Lower leg skin (tissue), 4 donors: ENCODE measurements at regions not wholly inside any gene's neighbourhood (a gene's known extent, or its start where the extent isn't known, plus 50 kb on each side); places are given as distances from the start of the nearest gene placed in this dataset.

Experiments
- DNase-seq, 2 donors: peaks; one replicate each; pipeline ENCODE4 v3.0.0-alpha.2; 2019; ENCODE audit warnings: low spot score in 2 of 2
- H3K4me3 ChIP-seq: fragments of 200-600 bp; sonication (generic); 2 replicates; pipeline ENCODE4 v1.5.1; 2017; ENCODE audit warnings: mild to moderate bottlenecking, low read depth; ENCODE audit not compliant: poor library complexity, severe bottlenecking
- CTCF ChIP-seq, 3 donors: fragments of 450-650 bp; IDR thresholded peaks; one replicate each; pipeline ENCODE4 v1.5.1; 2016; ENCODE audit warnings: antibody characterized with exemption in 3 of 3, mild to moderate bottlenecking in 3 of 3, moderate library complexity in 2 of 3
- POLR2A ChIP-seq, 2 donors: fragments of 450-650 bp; IDR thresholded peaks; one replicate each; pipeline ENCODE4 v1.6.1; 2016 to 2017; ENCODE audit warnings: antibody characterized with exemption in 2 of 2, mild to moderate bottlenecking in 1 of 2, moderate library complexity in 1 of 2
- WGBS, 2 donors: methylation state at CpG; one replicate each; pipeline ENCODE4 v1.1.5; 2018; 5-methylcytosine and 5-hydroxymethylcytosine counted together
- intact Hi-C: fragments of 100-400 bp; cut with DNase I; formaldehyde crosslinking; loops from one replicate; pipeline ENCODE4 v1.15.0; 2023; ENCODE audit warnings: low total_unique reads

- TF ChIP-seq CTCF (IDR thresholded peaks at IDR 0.05) (no peak), POLR2A (IDR thresholded peaks at IDR 0.05) (no peak)
- 17 to 22% methylated on average over 3 of the region's 3 CpGs for WGBS, 2 donors
- no peak for DNase-seq
- intact Hi-C loops: no loop called here
- H3K4me3 ChIP-seq: no peak overlapping the region
Observed at GRCh38 chr18:47689371-47689770, 241.1 kb downstream of the SMAD2 start.

GRCh38 chr18:47686806-47687205, 243.7 kb downstream of the SMAD2 start:
- TF ChIP-seq CTCF (IDR thresholded peaks at IDR 0.05): no peak
- no peak for TF ChIP-seq POLR2A (IDR thresholded peaks at IDR 0.05)
- H3K4me3 ChIP-seq: no peak overlapping the region
- 68 to 70% methylated on average over 2 of the region's 2 CpGs for WGBS, 2 donors
- DNase-seq: no peak
- intact Hi-C loops: no loop called here

DNA sequence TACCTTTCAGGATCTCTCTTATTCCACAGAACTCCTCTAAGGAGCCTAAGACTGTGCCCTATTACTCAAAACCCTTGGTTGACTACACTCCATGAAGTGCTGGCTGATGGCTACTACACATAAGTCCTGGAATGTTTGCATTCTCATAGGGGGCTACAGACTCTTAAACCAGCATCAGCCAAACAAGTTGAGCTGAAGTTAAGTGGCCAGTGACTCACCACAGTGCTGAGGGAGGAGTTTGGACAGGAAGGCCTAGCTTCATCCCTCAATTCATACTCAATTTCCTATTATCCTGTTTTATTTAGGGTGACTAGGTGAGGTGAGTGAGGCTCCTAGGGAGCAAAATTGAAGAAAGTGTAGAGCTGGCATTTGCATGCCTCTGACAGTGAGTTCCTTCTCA, 246.7 kb downstream of the SMAD2 start:
- intact Hi-C loops: no loop called here
- TF ChIP-seq CTCF (IDR thresholded peaks at IDR 0.05) (no peak), POLR2A (IDR thresholded peaks at IDR 0.05) (no peak)
- DNase-seq: no peak
- H3K4me3 ChIP-seq: no peak overlapping the region

GRCh38 chr18:47682876-47683275, 247.6 kb downstream of the SMAD2 start:
- WGBS, 2 donors: 81 to 91% methylated on average over 3 of the region's 3 CpGs
- H3K4me3 ChIP-seq: no peak overlapping the region
- TF ChIP-seq CTCF (IDR thresholded peaks at IDR 0.05) (no peak), POLR2A (IDR thresholded peaks at IDR 0.05) (no peak)
- intact Hi-C loops: no loop called here
- DNase-seq: no peak

- intact Hi-C loops: no loop called here
- H3K4me3 ChIP-seq: no peak overlapping the region
- 93 to 97% methylated on average over 1 of the region's 1 CpG for WGBS, 2 donors
- no peak for TF ChIP-seq POLR2A (IDR thresholded peaks at IDR 0.05)
- no peak for DNase-seq
Observed at GRCh38 chr18:47680488-47680887, 250.0 kb downstream of the SMAD2 start.

DNA sequence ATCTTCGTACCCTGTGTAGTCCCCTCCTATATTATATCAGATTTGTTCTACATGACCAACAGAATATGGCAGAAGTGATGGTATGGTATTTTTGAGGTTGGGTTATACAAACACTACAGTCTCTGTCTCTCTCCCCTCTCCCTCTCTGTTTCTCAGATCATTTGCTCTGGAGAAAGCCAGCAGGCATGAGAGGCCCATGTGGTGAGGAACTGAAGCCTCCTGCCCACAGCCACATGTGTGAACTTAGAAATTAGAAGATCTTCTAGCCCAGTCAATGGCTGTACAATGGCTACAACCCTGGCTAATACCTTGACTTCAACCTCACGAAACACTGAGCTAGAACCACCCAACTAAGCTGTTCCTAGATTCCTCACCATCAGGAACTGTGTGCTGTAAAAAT, 250.6 kb downstream of the SMAD2 start:
- H3K4me3 ChIP-seq: no peak overlapping the region
- no peak for DNase-seq
- TF ChIP-seq POLR2A (IDR thresholded peaks at IDR 0.05) (no peak), CTCF (IDR thresholded peaks at IDR 0.05) (no peak)
- intact Hi-C loops: no loop called here
- 86% methylated on average over 2 of the region's 2 CpGs for WGBS, 2 donors
